A549 (cell line): ENCODE measurements at regions not wholly inside any gene's neighbourhood (a gene's known extent, or its start where the extent isn't known, plus 50 kb on each side); places are given as distances from the start of the nearest gene placed in this dataset.
A peak's percentile ranks its signal among the peaks of the same experiment; 100 is the strongest.

ENCODE experiments used
- ATAC-seq, 2 experiments: fragments of 200-7000 bp in 1 of 2; fragments of >200 bp in 1 of 2; cut with Nextera tagmentation in 1 of 2; cut with Tn5 transposase in 1 of 2; 3 replicates each; pipeline versions ENCODE4 v1.8.0 to v1.9.1; 2018 to 2020; ENCODE audit warnings: mild to moderate bottlenecking in 1 of 2, moderate library complexity in 1 of 2
- CTCF ChIA-PET: fragments of 300-600 bp; sonication (Branson Sonifier 250); formaldehyde crosslinking; extraction: SDS; loops from one replicate; lab custom pipeline; 2021; ENCODE audit warnings: antibody characterized with exemption, inconsistent platforms; lab: Yijun Ruan, JAX
- POLR2A ChIA-PET: fragments of 350-600 bp; formaldehyde crosslinking; extraction: SDS; loops from one replicate; lab custom pipeline; 2021; ENCODE audit warnings: antibody characterized with exemption, inconsistent platforms; lab: Yijun Ruan, JAX
- DNase-seq, 2 experiments: peaks; one replicate each; pipeline versions ENCODE4 v3.0.0 to v3.0.0-alpha.2; 2011 to 2016; ENCODE audit warnings: low read depth in 1 of 2, low spot score in 1 of 2
- FAIRE-seq: peaks from 2 replicates; lab custom pipeline; 2011; peaks lifted over from hg19 to GRCh38; lab: Jason Lieb, UNC
- H3K27ac ChIP-seq, 2 experiments: fragments of >200 bp; sonication (Bioruptor Twin); formaldehyde crosslinking; 3 replicates each; pipeline ENCODE4 v1.5.1; 2016 to 2017
- H3K4me1 ChIP-seq: fragments of >200 bp; sonication (Bioruptor Twin); formaldehyde crosslinking; 3 replicates; pipeline ENCODE4 v1.6.1; 2016
- H3K4me2 ChIP-seq: fragments of >200 bp; sonication (Bioruptor Twin); formaldehyde crosslinking; 3 replicates; pipeline ENCODE4 v1.6.1; 2016
- H3K4me3 ChIP-seq: fragments of >200 bp; sonication (Bioruptor Twin); formaldehyde crosslinking; 3 replicates; pipeline ENCODE4 v1.5.1; 2016
- H3K9me3 ChIP-seq: fragments of >200 bp; sonication (Bioruptor Twin); formaldehyde crosslinking; 3 replicates; pipeline ENCODE4 v1.6.1; 2016
- CEBPB ChIP-seq, 2 experiments: fragments of >200 bp in 1 of 2; sonication (Bioruptor Twin) in 1 of 2; formaldehyde crosslinking in 1 of 2; IDR thresholded peaks; 2 replicates each; pipeline ENCODE4 v1.6.1; 2012 to 2016
- CHD2 ChIP-seq: fragments of 150-350 bp; IDR thresholded peaks from 2 replicates; pipeline ENCODE4 v1.6.1; 2014; ENCODE audit warnings: low read length; ENCODE audit not compliant: partially characterized antibody
- CHD4 ChIP-seq: fragments of 200-600 bp; sonication (generic); IDR thresholded peaks from 2 replicates; pipeline ENCODE4 v1.6.1; 2016; ENCODE audit warnings: antibody characterized with exemption, mild to moderate bottlenecking, borderline replicate concordance
- EHF ChIP-seq: fragments of 250-450 bp; sonication (Bioruptor Pico); IDR thresholded peaks from 2 replicates; pipeline ENCODE4 v1.5.0; 2020; ENCODE audit warnings: mild to moderate bottlenecking
- EHMT2 ChIP-seq: fragments of 200-600 bp; sonication (generic); IDR thresholded peaks from 2 replicates; pipeline ENCODE4 v1.6.1; 2016; ENCODE audit warnings: antibody characterized with exemption, low read depth, mild to moderate bottlenecking, moderate library complexity
- FOSB ChIP-seq: fragments of 250-450 bp; sonication (Bioruptor Pico); IDR thresholded peaks from 2 replicates; pipeline ENCODE4 v1.5.0; 2020; ENCODE audit warnings: mild to moderate bottlenecking, moderate library complexity
- HOXB5 ChIP-seq: fragments of 250-450 bp; sonication (Bioruptor Pico); IDR thresholded peaks from 2 replicates; pipeline ENCODE4 v1.5.0; 2020; ENCODE audit warnings: mild to moderate bottlenecking, moderate library complexity
- JUNB ChIP-seq: fragments of >200 bp; sonication (Bioruptor Twin); formaldehyde crosslinking; IDR thresholded peaks from 2 replicates; pipeline ENCODE4 v1.6.1; 2016
- MAZ ChIP-seq: fragments of 150-350 bp; IDR thresholded peaks from 2 replicates; pipeline ENCODE4 v1.6.1; 2014; ENCODE audit warnings: antibody characterized with exemption, low read depth, low read length, borderline replicate concordance
- MYC ChIP-seq: IDR thresholded peaks from 2 replicates; pipeline ENCODE4 v1.6.1; 2012; ENCODE audit warnings: mild to moderate bottlenecking, inconsistent platforms, low read length, improper control_type of control experiment, borderline replicate concordance
- NPAS2 ChIP-seq: fragments of 250-450 bp; sonication (Bioruptor Pico); IDR thresholded peaks from 2 replicates; pipeline ENCODE4 v1.8.0; 2022; ENCODE audit warnings: mild to moderate bottlenecking, moderate library complexity, borderline replicate concordance
- NR3C1 ChIP-seq: fragments of >200 bp; sonication (Bioruptor Twin); formaldehyde crosslinking; IDR thresholded peaks from 3 replicates; pipeline ENCODE4 v1.6.1; 2017
- POLR2A ChIP-seq: IDR thresholded peaks from 2 replicates; pipeline ENCODE4 v1.6.1; 2012; ENCODE audit warnings: mild to moderate bottlenecking, low read length
- RAD21 ChIP-seq, 2 experiments: fragments of >200 bp in 1 of 2; sonication (Bioruptor Twin) in 1 of 2; formaldehyde crosslinking in 1 of 2; IDR thresholded peaks in 1 of 2; conservative IDR thresholded peaks in 1 of 2; 2 replicates in 1 of 2; 3 replicates in 1 of 2; pipeline ENCODE4 v1.6.1; 2012 to 2018; ENCODE audit warnings: inconsistent platforms in 1 of 2
- RARB ChIP-seq: fragments of 250-450 bp; sonication (Bioruptor Pico); IDR thresholded peaks from 2 replicates; pipeline ENCODE4 v1.8.0; 2021; ENCODE audit warnings: mild to moderate bottlenecking, moderate library complexity
- SREBF2 ChIP-seq: fragments of 450-650 bp; IDR thresholded peaks from 2 replicates; pipeline ENCODE4 v1.6.1; 2014; ENCODE audit warnings: mild to moderate bottlenecking, moderate library complexity
- TP53 ChIP-seq: fragments of 250-450 bp; sonication (Bioruptor Pico); IDR thresholded peaks from 2 replicates; pipeline ENCODE4 v1.5.0; 2021; ENCODE audit warnings: mild to moderate bottlenecking, moderate library complexity
- ZNF302 ChIP-seq: fragments of 250-450 bp; sonication (Bioruptor Pico); IDR thresholded peaks from 2 replicates; pipeline ENCODE4 v1.9.0; 2021; ENCODE audit warnings: inconsistent platforms, mild to moderate bottlenecking, moderate library complexity
- WGBS: methylation state at CpG from one replicate; pipeline ENCODE4 v1.1.6; 2017; ENCODE audit errors: missing lambda C conversion rate; 5-methylcytosine and 5-hydroxymethylcytosine counted together
- TF ChIP-seq, protein P1 (sequence below): fragments of 250-450 bp; sonication (Bioruptor Pico); IDR thresholded peaks from 2 replicates; pipeline ENCODE4 v1.5.0; 2020; ENCODE audit warnings: low read depth, mild to moderate bottlenecking, moderate library complexity
- TF ChIP-seq, protein P2 (sequence below): IDR thresholded peaks from 2 replicates; pipeline ENCODE4 v1.6.1; 2012
- TF ChIP-seq, protein P3 (sequence below): IDR thresholded peaks from 2 replicates; pipeline ENCODE4 v1.6.1; 2012; ENCODE audit warnings: low read depth, borderline replicate concordance
- TF ChIP-seq, protein P4 (sequence below): IDR thresholded peaks from 2 replicates; pipeline ENCODE4 v1.6.1; 2012
- TF ChIP-seq, protein P5 (sequence below): fragments of 200-600 bp; sonication (generic); IDR thresholded peaks from 2 replicates; pipeline ENCODE4 v1.6.1; 2016; ENCODE audit warnings: antibody characterized with exemption, mild to moderate bottlenecking, moderate library complexity

DNA sequence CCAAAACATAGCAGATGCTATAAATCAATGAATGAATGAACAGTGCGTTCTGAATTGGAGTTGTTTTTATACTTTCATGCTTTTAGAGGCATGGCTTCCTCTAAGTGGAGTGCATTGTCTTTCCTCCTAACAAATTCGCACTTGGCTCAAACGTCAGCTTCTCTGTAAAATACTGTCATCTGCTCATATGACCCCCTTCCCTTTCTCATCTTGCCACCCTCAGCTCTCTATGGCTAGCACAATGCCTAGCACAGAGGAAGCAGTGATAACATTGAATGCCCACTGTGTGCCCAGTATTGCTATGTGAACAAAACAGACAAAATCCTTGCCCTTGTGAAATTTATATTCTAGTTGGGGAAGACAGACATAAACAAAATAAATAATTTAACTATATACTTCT lies 258.8 kb downstream of the MREG start:
- POLR2A ChIA-PET: no interaction called here
- Histone ChIP-seq H3K9me3 (no peaks in the 10 kb centered on the region), H3K4me3 (no peak overlapping the region), H3K4me2 (no peak overlapping the region), H3K27ac (peak overlapping the region in 1 of 2 experiments; percentile 51; a peak in 1 of 6 replicates), H3K4me1 (peaks cover 27% of the 10 kb centered on the region)
- no peak for DNase-seq
- no peak for ATAC-seq
- FAIRE-seq: no peak
- WGBS: 77% methylated on average over 3 of the region's 3 CpGs
- CTCF ChIA-PET: interaction anchor here (1.5 kb wide), 1 partner anchor 9 kb away, joined by 5 read pairs; no protein-coding TSS in a partner anchor
- TF ChIP-seq, protein P1, sequence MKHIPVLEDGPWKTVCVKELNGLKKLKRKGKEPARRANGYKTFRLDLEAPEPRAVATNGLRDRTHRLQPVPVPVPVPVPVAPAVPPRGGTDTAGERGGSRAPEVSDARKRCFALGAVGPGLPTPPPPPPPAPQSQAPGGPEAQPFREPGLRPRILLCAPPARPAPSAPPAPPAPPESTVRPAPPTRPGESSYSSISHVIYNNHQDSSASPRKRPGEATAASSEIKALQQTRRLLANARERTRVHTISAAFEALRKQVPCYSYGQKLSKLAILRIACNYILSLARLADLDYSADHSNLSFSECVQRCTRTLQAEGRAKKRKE: no peak
- TF ChIP-seq, protein P2, sequence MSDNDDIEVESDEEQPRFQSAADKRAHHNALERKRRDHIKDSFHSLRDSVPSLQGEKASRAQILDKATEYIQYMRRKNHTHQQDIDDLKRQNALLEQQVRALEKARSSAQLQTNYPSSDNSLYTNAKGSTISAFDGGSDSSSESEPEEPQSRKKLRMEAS: no peak
- TF ChIP-seq RARB (CRISPR knock-in tag) (no peak), TP53 (no peak), FOSB (no peak), SREBF2 (no peak), CHD4 (no peak), JUNB (no peak), CHD2 (no peak), MAZ (no peak), CEBPB (IDR thresholded peaks at IDR 0.05) (no peak), RAD21 (conservative IDR thresholded peaks at IDR 0.05 in 1 of 2, IDR thresholded peaks at IDR 0.05 in 1 of 2) (no peak)
- TF ChIP-seq, protein P3, sequence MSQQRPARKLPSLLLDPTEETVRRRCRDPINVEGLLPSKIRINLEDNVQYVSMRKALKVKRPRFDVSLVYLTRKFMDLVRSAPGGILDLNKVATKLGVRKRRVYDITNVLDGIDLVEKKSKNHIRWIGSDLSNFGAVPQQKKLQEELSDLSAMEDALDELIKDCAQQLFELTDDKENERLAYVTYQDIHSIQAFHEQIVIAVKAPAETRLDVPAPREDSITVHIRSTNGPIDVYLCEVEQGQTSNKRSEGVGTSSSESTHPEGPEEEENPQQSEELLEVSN: no peak
- TF ChIP-seq, protein P4, sequence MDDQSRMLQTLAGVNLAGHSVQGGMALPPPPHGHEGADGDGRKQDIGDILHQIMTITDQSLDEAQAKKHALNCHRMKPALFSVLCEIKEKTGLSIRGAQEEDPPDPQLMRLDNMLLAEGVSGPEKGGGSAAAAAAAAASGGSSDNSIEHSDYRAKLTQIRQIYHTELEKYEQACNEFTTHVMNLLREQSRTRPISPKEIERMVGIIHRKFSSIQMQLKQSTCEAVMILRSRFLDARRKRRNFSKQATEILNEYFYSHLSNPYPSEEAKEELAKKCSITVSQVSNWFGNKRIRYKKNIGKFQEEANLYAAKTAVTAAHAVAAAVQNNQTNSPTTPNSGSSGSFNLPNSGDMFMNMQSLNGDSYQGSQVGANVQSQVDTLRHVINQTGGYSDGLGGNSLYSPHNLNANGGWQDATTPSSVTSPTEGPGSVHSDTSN: no peak
- TF ChIP-seq, protein P5, sequence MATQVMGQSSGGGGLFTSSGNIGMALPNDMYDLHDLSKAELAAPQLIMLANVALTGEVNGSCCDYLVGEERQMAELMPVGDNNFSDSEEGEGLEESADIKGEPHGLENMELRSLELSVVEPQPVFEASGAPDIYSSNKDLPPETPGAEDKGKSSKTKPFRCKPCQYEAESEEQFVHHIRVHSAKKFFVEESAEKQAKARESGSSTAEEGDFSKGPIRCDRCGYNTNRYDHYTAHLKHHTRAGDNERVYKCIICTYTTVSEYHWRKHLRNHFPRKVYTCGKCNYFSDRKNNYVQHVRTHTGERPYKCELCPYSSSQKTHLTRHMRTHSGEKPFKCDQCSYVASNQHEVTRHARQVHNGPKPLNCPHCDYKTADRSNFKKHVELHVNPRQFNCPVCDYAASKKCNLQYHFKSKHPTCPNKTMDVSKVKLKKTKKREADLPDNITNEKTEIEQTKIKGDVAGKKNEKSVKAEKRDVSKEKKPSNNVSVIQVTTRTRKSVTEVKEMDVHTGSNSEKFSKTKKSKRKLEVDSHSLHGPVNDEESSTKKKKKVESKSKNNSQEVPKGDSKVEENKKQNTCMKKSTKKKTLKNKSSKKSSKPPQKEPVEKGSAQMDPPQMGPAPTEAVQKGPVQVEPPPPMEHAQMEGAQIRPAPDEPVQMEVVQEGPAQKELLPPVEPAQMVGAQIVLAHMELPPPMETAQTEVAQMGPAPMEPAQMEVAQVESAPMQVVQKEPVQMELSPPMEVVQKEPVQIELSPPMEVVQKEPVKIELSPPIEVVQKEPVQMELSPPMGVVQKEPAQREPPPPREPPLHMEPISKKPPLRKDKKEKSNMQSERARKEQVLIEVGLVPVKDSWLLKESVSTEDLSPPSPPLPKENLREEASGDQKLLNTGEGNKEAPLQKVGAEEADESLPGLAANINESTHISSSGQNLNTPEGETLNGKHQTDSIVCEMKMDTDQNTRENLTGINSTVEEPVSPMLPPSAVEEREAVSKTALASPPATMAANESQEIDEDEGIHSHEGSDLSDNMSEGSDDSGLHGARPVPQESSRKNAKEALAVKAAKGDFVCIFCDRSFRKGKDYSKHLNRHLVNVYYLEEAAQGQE: no peak

DNA sequence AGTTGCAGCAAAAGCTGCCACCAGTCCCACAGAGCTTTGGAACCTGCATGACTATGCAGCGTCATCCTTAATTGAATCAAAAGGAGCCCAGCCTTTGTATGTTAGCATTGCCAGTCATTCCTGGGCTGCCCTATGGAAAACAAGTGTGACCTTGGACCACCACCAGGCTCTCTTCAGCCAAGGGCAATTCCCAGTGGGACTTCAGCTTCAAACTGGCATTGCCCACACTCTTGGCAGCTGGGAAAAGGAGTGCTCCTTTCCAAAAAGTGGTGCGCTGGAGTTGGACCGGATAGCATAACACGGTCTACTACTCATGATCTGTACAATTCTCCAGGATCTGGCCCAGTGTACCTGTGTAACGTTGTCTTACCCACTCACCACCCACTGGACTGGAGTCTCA lies 259.5 kb downstream of the MREG start:
- ChIA-PET CTCF (interaction anchor here (1.5 kb wide), 1 partner anchor 9 kb away, joined by 5 read pairs; no protein-coding TSS in a partner anchor), POLR2A (no interaction called here)
- no peak for TF ChIP-seq NR3C1
- TF ChIP-seq CHD2: no peak
- no peak for TF ChIP-seq ZNF302 (CRISPR knock-in tag)
- TF ChIP-seq SREBF2: no peak
- TF ChIP-seq NPAS2 (CRISPR knock-in tag): no peak
- no peak for TF ChIP-seq POLR2A
- no peak for TF ChIP-seq EHF (CRISPR knock-in tag)
- TF ChIP-seq EHMT2: no peak
- no peak for TF ChIP-seq HOXB5 (CRISPR knock-in tag)
- no peak for TF ChIP-seq MYC
- ATAC-seq (no peak), DNase-seq (no peak), FAIRE-seq (no peak)
- 81% methylated on average over 5 of the region's 5 CpGs for WGBS
- no peaks in the 10 kb centered on the region for H3K9me3 ChIP-seq
- peaks cover 32% of the 10 kb centered on the region for H3K4me1 ChIP-seq
- H3K4me3 ChIP-seq: no peak overlapping the region
- H3K27ac ChIP-seq: peak overlapping the region in 1 of 2 experiments; percentile 51; a peak in 2 of 6 replicates
- H3K4me2 ChIP-seq: no peak overlapping the region
